ENCODE measurements at regions not wholly inside any gene's neighbourhood (a gene's known extent, or its start where the extent isn't known, plus 50 kb on each side); places are given as distances from the start of the nearest gene placed in this dataset.

DNA sequence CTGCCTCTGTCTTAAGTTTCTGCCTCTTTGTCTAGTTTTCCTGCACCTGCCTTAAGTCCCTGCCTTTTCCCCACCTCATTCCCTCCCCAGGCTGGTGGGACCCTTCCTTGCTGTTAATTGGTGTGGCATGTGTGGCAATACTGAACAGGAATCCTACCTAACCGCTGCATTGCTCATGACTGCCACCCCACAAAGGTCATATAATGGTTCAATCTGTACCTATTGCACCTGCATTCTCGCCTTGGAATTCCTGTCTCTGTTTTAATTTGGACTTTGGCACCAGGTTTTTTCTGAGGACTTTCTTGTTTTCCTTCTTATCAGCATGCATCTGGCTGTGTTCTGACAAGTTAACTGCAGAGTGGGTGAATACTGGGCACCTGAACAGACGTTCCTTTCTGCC lies 966.2 kb upstream of the TMEM132C start:
- H3K4me3 ChIP-seq (ENCODE audit: low read length) = no peak overlapping the region
- DNase-seq (ENCODE audit: low read depth, low spot score) = no peak

DNA sequence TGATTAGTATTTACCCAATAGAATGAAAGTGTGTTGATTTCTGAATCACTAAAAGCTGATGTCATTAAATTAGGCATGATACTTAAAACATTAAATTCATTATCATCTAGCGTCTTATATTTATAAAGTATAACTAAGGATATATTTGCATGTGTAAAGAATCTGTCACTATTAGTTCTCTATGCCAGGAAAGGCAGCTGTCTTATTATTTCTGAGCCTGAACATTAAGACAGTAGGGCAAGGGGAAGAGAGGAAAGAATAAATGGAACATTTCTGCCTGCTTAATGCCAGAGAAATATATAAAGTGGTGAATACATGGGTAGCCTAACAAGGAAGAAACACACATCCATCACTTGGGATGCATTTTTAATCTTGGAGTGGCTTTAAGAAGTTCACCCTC lies 965.1 kb upstream of the TMEM132C start:
- H3K4me3 ChIP-seq (ENCODE audit: low read length) = no peak overlapping the region
- DNase-seq (ENCODE audit: low read depth, low spot score) = no peak

DNA sequence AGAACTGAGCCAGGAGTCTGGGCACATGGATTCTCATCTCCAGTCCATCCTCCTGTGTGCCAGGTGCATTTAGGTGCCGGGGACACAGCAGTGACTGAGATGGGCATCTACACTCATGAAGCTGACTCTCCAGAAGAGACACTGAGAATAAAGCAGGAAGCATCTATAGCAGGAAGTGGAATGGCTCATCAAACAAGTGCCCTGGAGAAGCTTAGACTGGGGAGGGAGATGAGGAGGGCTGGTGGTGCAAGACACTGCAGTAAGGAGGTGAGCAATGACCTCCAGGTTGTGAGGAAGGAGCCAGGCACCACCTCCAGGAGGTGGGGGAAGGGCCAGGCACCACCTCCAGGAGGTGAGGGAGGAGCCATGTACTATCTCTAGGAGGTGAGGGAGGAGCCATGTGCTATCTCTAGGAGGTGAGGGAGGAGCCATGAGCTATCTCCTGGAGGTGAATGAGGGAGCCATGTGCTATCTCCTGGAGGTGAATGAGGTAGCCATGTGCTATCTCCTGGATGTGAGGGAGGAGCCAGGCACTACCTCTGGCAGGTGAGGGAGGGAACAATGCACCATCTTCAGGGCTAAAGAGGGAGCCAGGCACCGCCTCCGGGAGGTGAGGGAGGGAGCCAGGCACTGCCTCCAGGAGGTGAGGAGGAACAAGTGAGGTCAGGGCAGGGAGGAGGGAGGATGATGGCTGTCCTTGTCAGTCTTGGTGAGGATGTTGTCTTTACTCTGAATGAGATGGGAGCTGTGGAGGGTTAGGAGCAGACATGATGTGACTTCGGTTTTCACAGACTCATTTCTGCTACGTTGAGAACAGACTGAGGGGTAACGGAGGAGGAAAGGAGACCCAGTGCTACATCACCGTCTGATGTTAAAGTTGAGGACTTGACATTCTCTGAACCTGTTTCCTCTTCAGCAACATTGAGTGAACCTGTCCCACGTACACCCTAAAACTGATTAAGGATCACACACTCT lies 961.9 kb upstream of the TMEM132C start:
- DNase-seq (ENCODE audit: low read depth, low spot score) = no peak
- no peak overlapping the region for H3K4me3 ChIP-seq (ENCODE audit: low read length)

DNA sequence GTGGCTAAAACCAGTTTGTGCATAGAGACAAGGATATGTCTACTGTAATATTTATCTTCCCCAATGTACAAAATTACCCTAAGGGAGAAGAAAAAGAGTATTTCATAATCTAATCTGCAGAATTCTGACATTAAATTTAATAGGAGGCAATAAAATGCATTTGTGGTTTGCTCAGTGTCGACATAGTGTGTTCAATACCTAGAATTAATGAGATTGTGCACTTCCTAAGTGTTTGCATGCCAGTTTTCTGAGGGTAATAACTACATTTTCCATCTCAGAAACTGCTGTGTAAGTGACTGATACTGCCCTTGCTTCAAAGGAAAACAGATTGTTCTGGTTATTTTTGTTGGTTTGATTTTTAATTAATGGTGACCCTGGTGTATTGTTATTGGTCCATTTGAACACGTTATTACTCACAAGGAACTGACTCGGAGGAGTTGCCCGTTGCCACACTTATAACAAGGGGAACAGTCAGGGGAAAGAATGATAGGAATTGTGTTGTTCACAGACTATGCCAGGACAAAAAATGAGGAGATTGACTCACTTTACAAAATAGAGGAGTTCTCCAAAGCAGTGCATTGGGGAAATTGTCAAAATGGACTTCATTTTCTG lies 960.3 kb upstream of the TMEM132C start:
- DNase-seq (ENCODE audit: low read depth, low spot score) = no peak
- H3K4me3 ChIP-seq (ENCODE audit: low read length) = no peak overlapping the region

GRCh38 chr12:127307528-127307927 lies 959.4 kb upstream of the TMEM132C start:
- H3K4me3 ChIP-seq (ENCODE audit: low read length) = no peak overlapping the region
- no peak for DNase-seq (ENCODE audit: low read depth, low spot score)

GRCh38 chr12:127308148-127308547 lies 958.8 kb upstream of the TMEM132C start:
- H3K4me3 ChIP-seq (ENCODE audit: low read length) = no peak overlapping the region

DNA sequence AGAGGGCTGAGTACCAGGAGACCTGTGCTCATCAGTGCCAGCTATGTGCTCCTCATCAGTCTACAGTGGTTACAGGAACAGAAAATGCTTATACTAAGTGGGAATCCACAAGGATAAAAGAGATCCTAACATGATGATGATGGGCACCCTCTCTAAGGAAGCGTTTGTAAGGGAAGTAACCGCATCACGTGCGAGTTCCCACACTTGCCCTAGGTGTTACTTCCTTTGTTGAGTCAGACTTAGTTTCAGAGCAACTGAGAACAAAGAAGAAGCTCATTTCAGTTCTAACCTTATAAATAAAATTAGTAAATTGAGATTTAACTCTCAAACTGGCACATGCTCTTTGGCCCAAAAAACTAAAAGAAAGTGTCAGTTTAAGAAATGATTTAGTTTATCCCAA lies 956.4 kb upstream of the TMEM132C start:
- DNase-seq (ENCODE audit: low read depth, low spot score) = no peak
- H3K4me3 ChIP-seq (ENCODE audit: low read length) = no peak overlapping the region

More at GRCh38 chr12:127308148-127308547, 958.8 kb upstream of the TMEM132C start:
- DNase-seq (ENCODE audit: low read depth, low spot score) = no peak

DNA sequence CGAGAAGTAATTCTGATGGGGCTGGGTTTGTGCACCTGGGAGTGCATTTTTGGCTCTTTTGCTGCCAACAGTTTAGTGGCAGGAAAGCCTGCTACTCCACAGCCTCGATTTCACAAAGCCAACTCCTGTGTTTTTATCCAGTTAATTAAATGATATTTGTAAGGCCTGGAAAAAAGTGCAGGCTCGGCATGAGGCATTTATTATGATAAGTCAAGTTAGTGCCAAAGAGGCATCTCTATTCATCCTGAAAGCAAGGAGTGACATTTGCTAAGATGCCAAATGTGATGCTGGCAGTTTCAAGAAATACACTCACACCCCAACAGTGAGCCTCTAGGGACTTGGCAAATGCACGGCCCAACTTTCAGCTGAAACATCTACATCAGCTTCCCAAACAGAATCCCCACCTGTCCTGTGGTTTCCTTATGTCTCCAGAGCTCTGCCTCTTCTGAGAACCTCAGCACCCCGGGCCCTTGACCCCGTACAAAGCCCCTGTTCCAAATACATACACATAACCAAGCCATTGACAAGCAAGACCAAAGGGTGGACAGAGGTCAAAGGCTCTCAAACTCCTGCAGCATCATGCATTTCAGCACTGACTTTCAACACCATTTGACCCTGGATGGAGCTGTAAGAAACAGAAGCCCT lies 955.1 kb upstream of the TMEM132C start:
- no peak overlapping the region for H3K4me3 ChIP-seq (ENCODE audit: low read length)
- DNase-seq (ENCODE audit: low read depth, low spot score) = no peak

DNA sequence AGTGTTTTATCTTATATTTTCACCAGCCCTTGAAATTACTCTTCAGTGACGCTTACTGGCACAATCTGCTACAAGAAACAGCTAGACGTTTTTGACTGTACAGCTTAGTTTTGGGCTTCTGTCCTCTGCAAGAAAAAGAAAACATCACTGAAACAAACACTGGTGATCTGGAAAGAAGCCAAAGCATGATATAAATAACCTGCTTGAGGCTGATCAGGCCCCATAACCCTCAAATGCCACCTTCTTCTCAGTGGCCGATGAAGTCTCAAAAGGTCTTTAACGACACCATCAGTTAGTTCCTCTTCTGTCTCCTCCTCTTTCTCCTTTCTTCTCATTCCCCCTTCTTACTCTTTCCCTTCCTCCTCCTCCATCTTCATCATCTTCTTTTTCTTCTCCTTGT lies 942.3 kb upstream of the TMEM132C start:
- no peak for DNase-seq (ENCODE audit: low read depth, low spot score)
- H3K4me3 ChIP-seq (ENCODE audit: low read length) = no peak overlapping the region

DNA sequence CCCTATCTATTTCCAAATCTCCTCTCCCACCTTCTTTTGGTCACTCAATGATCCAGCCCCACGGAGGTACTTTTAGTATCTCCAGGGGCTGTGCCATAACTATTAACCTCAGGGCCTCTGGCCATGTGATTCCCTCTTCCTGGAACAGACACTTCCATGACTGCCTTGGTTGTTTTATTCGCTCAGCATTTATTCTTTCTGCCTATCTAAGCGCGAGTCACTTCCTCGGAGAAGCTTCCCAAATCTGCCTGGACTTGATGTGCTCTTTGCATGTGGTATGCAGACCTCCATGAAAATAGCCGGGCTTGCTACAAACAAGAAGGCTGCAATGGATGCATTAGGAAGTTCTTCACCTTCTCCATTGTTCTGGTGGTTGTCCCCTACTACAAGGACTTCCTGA lies 939.0 kb upstream of the TMEM132C start:
- no peak overlapping the region for H3K4me3 ChIP-seq (ENCODE audit: low read length)
- DNase-seq (ENCODE audit: low read depth, low spot score) = no peak

DNA sequence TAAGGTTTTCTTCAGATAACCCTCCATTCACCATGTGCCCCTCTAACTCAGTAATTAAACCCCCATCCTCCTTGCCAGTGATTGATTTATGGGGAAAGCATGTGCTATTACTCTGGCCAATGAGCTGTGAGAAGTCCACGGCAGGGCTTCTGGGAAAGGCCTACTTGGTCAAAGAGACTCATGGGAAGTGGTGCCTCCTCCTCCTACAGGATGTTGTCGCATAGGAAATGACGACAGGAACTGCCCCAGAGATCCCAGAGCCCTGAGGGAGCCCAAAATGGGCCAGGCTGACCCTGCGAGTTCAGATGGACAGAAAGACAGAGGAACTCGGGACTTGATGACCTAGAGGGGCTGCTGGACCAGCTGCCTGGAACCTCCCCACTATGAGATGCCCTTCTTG lies 938.1 kb upstream of the TMEM132C start:
- no peak overlapping the region for H3K4me3 ChIP-seq (ENCODE audit: low read length)

DNA sequence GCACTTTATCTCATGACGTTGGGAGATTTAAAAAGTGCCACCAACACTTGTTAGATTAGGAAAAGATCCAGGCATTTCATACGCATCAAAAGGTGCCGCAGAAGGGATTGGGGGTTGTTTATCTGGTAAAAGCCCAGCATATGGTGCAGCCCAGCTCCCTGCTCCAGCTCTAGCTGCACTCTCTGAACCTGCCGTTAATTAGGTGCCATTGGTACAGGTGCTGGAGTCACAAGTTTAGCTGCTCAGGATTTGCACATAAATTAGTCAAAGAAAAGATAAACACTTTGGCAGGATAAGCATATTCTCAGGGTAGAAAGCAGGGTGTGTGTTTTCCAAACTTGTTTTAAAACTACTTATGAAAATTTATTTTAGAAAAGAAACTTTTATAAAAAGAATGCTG lies 932.6 kb upstream of the TMEM132C start:
- no peak overlapping the region for H3K4me3 ChIP-seq (ENCODE audit: low read length)
- DNase-seq (ENCODE audit: low read depth, low spot score) = no peak

More for the DNA sequence above, 938.1 kb upstream of the TMEM132C start:
- no peak for DNase-seq (ENCODE audit: low read depth, low spot score)

- H3K4me3 ChIP-seq (ENCODE audit: low read length) = no peak overlapping the region
- no peak for DNase-seq (ENCODE audit: low read depth, low spot score)
Observed at GRCh38 chr12:127334912-127335644, 931.9 kb upstream of the TMEM132C start.

DNA sequence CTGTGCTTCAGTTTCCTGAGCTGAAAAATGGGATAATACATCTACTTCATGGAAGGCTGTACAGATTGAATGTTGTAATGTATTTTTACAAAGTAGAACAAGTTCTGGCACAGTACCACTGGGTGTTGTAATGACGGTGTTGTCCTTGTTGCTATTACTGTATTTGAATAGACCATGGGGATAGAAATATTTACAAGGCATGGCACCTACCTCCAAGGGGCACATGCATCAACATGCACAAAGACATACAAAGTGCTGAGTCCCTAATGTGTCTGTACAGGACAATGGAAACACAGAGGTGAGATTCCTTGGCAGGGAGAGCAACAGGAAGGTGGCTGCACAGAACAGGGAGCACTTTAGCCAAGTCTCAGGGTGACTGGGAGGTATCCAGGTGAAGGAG lies 930.6 kb upstream of the TMEM132C start:
- H3K4me3 ChIP-seq (ENCODE audit: low read length) = no peak overlapping the region
- no peak for DNase-seq (ENCODE audit: low read depth, low spot score)

GRCh38 chr12:127339065-127339464 lies 927.9 kb upstream of the TMEM132C start:
- DNase-seq (ENCODE audit: low read depth, low spot score) = no peak

DNA sequence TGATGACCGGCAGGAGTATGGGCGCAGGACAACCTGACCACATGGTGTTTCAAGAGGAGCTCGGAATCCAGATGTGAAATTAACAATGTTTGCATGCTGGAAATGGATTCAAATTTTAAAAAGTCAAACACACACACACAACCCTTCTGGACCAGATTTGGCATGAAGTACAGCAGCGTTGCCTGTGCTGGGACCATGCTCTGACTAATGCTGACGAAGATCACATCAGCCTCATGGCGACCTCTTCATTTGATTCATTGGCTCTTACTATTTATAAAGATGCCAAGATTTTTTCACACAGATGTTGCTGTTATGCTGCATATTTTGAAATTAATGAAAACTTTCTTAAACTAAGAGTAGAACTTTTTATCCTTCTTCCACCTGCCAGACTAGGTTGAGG lies 926.6 kb upstream of the TMEM132C start:
- no peak overlapping the region for H3K4me3 ChIP-seq (ENCODE audit: low read length)
- no peak for DNase-seq (ENCODE audit: low read depth, low spot score)

More at GRCh38 chr12:127339065-127339464, 927.9 kb upstream of the TMEM132C start:
- no peak overlapping the region for H3K4me3 ChIP-seq (ENCODE audit: low read length)

DNA sequence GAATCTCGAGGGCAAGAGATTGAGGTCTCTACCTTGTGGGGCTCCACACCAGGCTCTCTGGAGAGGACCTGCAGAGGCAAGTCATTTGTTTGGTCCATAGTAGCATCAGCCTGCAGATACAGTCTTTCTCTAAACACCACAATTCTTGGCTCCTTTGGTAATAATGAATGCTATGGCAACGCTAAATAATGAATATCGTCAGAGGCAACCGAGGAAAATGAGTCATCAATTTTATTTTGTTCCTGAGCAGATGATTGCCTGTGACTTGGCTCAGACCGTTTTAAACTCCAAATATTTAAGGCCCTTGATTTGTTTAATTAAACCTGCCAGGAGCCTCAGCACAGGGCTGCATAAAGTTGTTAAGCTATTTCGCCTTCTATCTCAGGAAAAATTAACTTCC lies 924.1 kb upstream of the TMEM132C start:
- no peak overlapping the region for H3K4me3 ChIP-seq (ENCODE audit: low read length)
- no peak for DNase-seq (ENCODE audit: low read depth, low spot score)

DNA sequence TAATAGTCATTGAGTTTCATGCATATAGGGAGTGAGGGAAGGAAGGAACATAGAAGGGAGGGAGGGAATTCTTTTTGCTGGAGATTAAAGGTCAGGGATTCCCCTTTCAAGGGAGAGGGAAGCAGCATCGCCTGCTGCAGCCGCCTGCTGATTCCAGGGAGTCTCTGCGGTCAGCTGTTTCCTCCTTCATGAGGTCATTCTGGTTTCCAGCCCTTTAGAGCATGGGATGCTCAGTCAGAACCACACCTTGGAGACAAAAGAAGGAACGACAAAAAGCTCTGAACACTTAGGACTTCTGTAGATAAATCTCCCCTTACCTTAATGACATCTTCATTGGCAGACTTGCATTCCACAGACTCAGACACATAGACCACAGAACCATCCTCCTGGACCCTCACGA lies 923.0 kb upstream of the TMEM132C start:
- H3K4me3 ChIP-seq (ENCODE audit: low read length) = no peak overlapping the region
- no peak for DNase-seq (ENCODE audit: low read depth, low spot score)

- no peak overlapping the region for H3K4me3 ChIP-seq (ENCODE audit: low read length)
- no peak for DNase-seq (ENCODE audit: low read depth, low spot score)
Observed at GRCh38 chr12:127351481-127352010, 915.4 kb upstream of the TMEM132C start.

Measured in Jurkat, Clone E6-1 (cell line).